Middle frontal gyrus (tissue), 1 donor: ENCODE measurements at regions not wholly inside any gene's neighbourhood (a gene's known extent, or its start where the extent isn't known, plus 50 kb on each side); places are given as distances from the start of the nearest gene placed in this dataset.
"Not testable (repeated sequence)": the region's sequence is repeated elsewhere in the genome, so short reads cannot be mapped to it uniquely, and the experiment has no call there.

ENCODE experiments used
- DNase-seq: peaks from one replicate; pipeline ENCODE4 v3.0.0-alpha.2; 2015; ENCODE audit warnings: low spot score; ENCODE audit errors: extremely low spot score

GRCh38 chr3:153221748-153222162 lies 59.7 kb downstream of the RAP2B start:
- no peak for DNase-seq

GRCh38 chr3:153226877-153227276 lies 64.9 kb downstream of the RAP2B start:
- DNase-seq: not testable (repeated sequence)

- not testable (repeated sequence) for DNase-seq
Observed at GRCh38 chr3:153230427-153230826, 68.4 kb downstream of the RAP2B start.

GRCh38 chr3:153231245-153231644 lies 69.2 kb downstream of the RAP2B start:
- DNase-seq: not testable (repeated sequence)

GRCh38 chr3:153232050-153232752 lies 70.2 kb downstream of the RAP2B start:
- not testable (repeated sequence) for DNase-seq

- DNase-seq: no peak
Observed at GRCh38 chr3:153232851-153233271, 70.8 kb downstream of the RAP2B start.

- DNase-seq: no peak
Observed at GRCh38 chr3:153233986-153234385, 72.0 kb downstream of the RAP2B start.

GRCh38 chr3:153242896-153243295 lies 80.9 kb downstream of the RAP2B start:
- DNase-seq: no peak

- DNase-seq: no peak
Observed at GRCh38 chr3:153244961-153245360, 82.9 kb downstream of the RAP2B start.

GRCh38 chr3:153245661-153246060 lies 83.6 kb downstream of the RAP2B start:
- no peak for DNase-seq

- no peak for DNase-seq
Observed at GRCh38 chr3:153246331-153246730, 84.3 kb downstream of the RAP2B start.

- DNase-seq: no peak
Observed at GRCh38 chr3:153246806-153247205, 84.8 kb downstream of the RAP2B start.

GRCh38 chr3:153247331-153248330 lies 85.6 kb downstream of the RAP2B start:
- no peak for DNase-seq

- not testable (repeated sequence) for DNase-seq
Observed at GRCh38 chr3:153248835-153249234, 86.8 kb downstream of the RAP2B start.

- DNase-seq: no peak
Observed at GRCh38 chr3:153249906-153250305, 87.9 kb downstream of the RAP2B start.

GRCh38 chr3:153250446-153250845 lies 88.4 kb downstream of the RAP2B start:
- no peak for DNase-seq

GRCh38 chr3:153252963-153253362 lies 90.9 kb downstream of the RAP2B start:
- no peak for DNase-seq

- DNase-seq: no peak
Observed at GRCh38 chr3:153254361-153254760, 92.3 kb downstream of the RAP2B start.

GRCh38 chr3:153257673-153258351 lies 95.8 kb downstream of the RAP2B start:
- DNase-seq: no peak

- DNase-seq: no peak
Observed at GRCh38 chr3:153259956-153260355, 97.9 kb downstream of the RAP2B start.

GRCh38 chr3:153260681-153261080 lies 98.7 kb downstream of the RAP2B start:
- DNase-seq: no peak

GRCh38 chr3:153266619-153267018 lies 104.6 kb downstream of the RAP2B start:
- DNase-seq: no peak
